ENCODE measurements at regions not wholly inside any gene's neighbourhood (a gene's known extent, or its start where the extent isn't known, plus 50 kb on each side); places are given as distances from the start of the nearest gene placed in this dataset.
A peak's percentile ranks its signal among the peaks of the same experiment; 100 is the strongest.

DNA sequence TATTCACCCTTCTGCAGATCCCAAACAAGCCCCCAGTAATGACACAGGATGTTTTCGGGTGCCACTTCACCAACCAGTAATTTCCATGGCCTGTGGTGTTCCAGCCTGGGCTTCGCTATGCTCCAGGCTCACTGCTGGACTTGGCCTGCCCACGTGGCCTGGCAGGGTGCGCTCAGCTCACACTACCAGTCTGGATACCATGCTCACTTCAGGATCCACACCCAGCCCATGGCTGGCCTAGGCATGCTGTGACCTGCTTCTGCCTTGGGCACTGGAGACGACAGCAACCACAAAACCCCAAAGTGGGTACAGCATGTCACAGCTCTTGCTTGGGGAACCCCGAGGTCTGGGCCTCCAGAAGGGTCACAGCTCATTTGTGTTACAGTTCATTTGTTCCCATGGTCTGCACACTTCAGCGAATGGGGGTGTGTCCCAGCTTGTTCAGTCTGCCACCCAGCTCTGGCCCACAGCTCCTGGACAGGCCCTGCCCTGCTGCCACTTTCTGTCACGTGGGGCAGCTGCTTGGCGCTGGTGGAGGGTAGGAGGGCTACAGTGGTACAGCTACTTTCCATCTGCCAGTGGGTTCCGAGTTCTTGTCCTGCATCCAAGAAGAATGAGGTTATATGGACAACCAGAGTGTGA is 650.8 kb downstream of the MCTP2 start:
- Histone ChIP-seq H3K27me3 (ENCODE audit: control insufficient read depth, extremely low read depth, insufficient read depth, low read length) (no peaks in the 10 kb centered on the region), H4K20me1 (ENCODE audit: control insufficient read depth, extremely low read depth, insufficient read depth, low read length) (no peaks in the 10 kb centered on the region), H3K36me3 (ENCODE audit: control insufficient read depth in 2 of 2, extremely low read depth in 1 of 2, insufficient read depth in 2 of 2, low read length in 2 of 2) (no peaks in the 10 kb centered on the region), H3K4me2 (ENCODE audit: control insufficient read depth, extremely low read depth, insufficient read depth, low read depth, low read length) (no peak overlapping the region), H3K4me1 (ENCODE audit: control insufficient read depth, extremely low read depth, insufficient read depth, low read length) (no peaks in the 10 kb centered on the region), H3K27ac (ENCODE audit: control insufficient read depth, insufficient read depth, low read length) (no peak overlapping the region), H3K9me3 (ENCODE audit: control insufficient read depth, low read depth, low read length) (no peaks in the 10 kb centered on the region), H3K9ac (ENCODE audit: control insufficient read depth, extremely low read depth, insufficient read depth, low read length) (no peak overlapping the region), H3K79me2 (ENCODE audit: control insufficient read depth, insufficient read depth, low read length) (no peaks in the 10 kb centered on the region), H2AFZ (ENCODE audit: control insufficient read depth, low read length) (no peak overlapping the region), H3K9me1 (ENCODE audit: control insufficient read depth, extremely low read depth, insufficient read depth, low read length) (no peaks in the 10 kb centered on the region), H3K4me3 (ENCODE audit: control insufficient read depth in 2 of 3, extremely low read depth in 1 of 3, insufficient read depth in 2 of 3, low read depth in 1 of 3, low read length in 3 of 3) (no peak overlapping the region)
- FAIRE-seq (peak; percentile 5), DNase-seq (ENCODE audit: low read depth, low spot score) (no peak)
- TF ChIP-seq, protein P1, sequence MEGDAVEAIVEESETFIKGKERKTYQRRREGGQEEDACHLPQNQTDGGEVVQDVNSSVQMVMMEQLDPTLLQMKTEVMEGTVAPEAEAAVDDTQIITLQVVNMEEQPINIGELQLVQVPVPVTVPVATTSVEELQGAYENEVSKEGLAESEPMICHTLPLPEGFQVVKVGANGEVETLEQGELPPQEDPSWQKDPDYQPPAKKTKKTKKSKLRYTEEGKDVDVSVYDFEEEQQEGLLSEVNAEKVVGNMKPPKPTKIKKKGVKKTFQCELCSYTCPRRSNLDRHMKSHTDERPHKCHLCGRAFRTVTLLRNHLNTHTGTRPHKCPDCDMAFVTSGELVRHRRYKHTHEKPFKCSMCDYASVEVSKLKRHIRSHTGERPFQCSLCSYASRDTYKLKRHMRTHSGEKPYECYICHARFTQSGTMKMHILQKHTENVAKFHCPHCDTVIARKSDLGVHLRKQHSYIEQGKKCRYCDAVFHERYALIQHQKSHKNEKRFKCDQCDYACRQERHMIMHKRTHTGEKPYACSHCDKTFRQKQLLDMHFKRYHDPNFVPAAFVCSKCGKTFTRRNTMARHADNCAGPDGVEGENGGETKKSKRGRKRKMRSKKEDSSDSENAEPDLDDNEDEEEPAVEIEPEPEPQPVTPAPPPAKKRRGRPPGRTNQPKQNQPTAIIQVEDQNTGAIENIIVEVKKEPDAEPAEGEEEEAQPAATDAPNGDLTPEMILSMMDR (optimal IDR thresholded peaks at IDR 0.05 in 1 of 3, IDR thresholded peaks at IDR 0.05 in 1 of 3, conservative IDR thresholded peaks at IDR 0.05 in 1 of 3; ENCODE audit: extremely low read depth in 1 of 3, insufficient read depth in 2 of 3, low read length in 3 of 3): no peak
- TF ChIP-seq EZH2 (IDR thresholded peaks at IDR 0.05; ENCODE audit: low read length): no peak
- dilution Hi-C loops (cut with MboI; ENCODE audit: extremely low pct_ligation_motif_present, low sequenced_read_pairs): no loop called here

DNA sequence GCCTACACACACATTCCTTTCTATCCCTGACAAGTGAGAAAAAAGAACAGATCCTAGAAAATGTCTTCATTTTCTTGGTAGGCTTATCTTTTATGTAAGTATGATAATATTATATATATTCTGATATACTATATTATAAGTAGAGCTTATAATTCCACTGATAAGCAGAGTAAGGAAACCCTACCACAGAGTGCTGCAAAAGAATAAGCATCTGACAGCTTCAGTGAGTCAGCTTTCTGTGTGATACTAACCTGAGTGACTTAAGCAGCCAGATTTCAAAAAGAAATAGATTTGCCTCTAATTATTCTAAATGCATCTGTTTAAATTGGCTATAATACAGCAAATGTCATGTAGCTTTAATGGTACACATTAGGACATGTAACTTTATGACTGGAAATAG is 656.0 kb downstream of the MCTP2 start:
- H3K9me3 ChIP-seq (ENCODE audit: control insufficient read depth, low read depth, low read length): no peaks in the 10 kb centered on the region
- H3K36me3 ChIP-seq (ENCODE audit: control insufficient read depth in 2 of 2, extremely low read depth in 1 of 2, insufficient read depth in 2 of 2, low read length in 2 of 2): no peaks in the 10 kb centered on the region
- H3K9ac ChIP-seq (ENCODE audit: control insufficient read depth, extremely low read depth, insufficient read depth, low read length): no peak overlapping the region
- no peaks in the 10 kb centered on the region for H3K79me2 ChIP-seq (ENCODE audit: control insufficient read depth, insufficient read depth, low read length)
- dilution Hi-C loops (cut with MboI; ENCODE audit: extremely low pct_ligation_motif_present, low sequenced_read_pairs): no loop called here
- DNase-seq (ENCODE audit: low read depth, low spot score) (no peak), FAIRE-seq (no peak)
- TF ChIP-seq, protein P1 (optimal IDR thresholded peaks at IDR 0.05 in 1 of 3, IDR thresholded peaks at IDR 0.05 in 1 of 3, conservative IDR thresholded peaks at IDR 0.05 in 1 of 3; ENCODE audit: extremely low read depth in 1 of 3, insufficient read depth in 2 of 3, low read length in 3 of 3): no peak
- TF ChIP-seq EZH2 (IDR thresholded peaks at IDR 0.05; ENCODE audit: low read length): no peak
- H3K4me2 ChIP-seq (ENCODE audit: control insufficient read depth, extremely low read depth, insufficient read depth, low read depth, low read length): no peak overlapping the region
- no peaks in the 10 kb centered on the region for H3K27me3 ChIP-seq (ENCODE audit: control insufficient read depth, extremely low read depth, insufficient read depth, low read length)
- no peaks in the 10 kb centered on the region for H4K20me1 ChIP-seq (ENCODE audit: control insufficient read depth, extremely low read depth, insufficient read depth, low read length)
- H2AFZ ChIP-seq (ENCODE audit: control insufficient read depth, low read length): no peak overlapping the region
- H3K4me1 ChIP-seq (ENCODE audit: control insufficient read depth, extremely low read depth, insufficient read depth, low read length): no peaks in the 10 kb centered on the region
- H3K9me1 ChIP-seq (ENCODE audit: control insufficient read depth, extremely low read depth, insufficient read depth, low read length): no peaks in the 10 kb centered on the region
- no peak overlapping the region for H3K4me3 ChIP-seq (ENCODE audit: control insufficient read depth in 2 of 3, extremely low read depth in 1 of 3, insufficient read depth in 2 of 3, low read depth in 1 of 3, low read length in 3 of 3)
- H3K27ac ChIP-seq (ENCODE audit: control insufficient read depth, insufficient read depth, low read length): no peak overlapping the region

Data from keratinocyte (primary cell).